ENCODE measurements at regions not wholly inside any gene's neighbourhood (a gene's known extent, or its start where the extent isn't known, plus 50 kb on each side); places are given as distances from the start of the nearest gene placed in this dataset.
"Not testable (repeated sequence)": the region's sequence is repeated elsewhere in the genome, so short reads cannot be mapped to it uniquely, and the experiment has no call there.

- H3K27ac ChIP-seq (ENCODE audit: low read depth in 1 of 2, low read length in 2 of 2) = no peak overlapping the region
- no peak for DNase-seq
- H2AFZ ChIP-seq (ENCODE audit: insufficient read depth, low read depth, low read length, poor library complexity, severe bottlenecking) = no peak overlapping the region
- H3K27ac Mint-ChIP-seq = no peak overlapping the region
- WGBS (ENCODE audit: insufficient coverage) = 89% methylated on average over 1 of the region's 4 CpGs
- H3K27me3 Mint-ChIP-seq (ENCODE audit: low read depth in 3 of 3) = peaks cover 1 to 3% (median 3%) of the 10 kb centered on the region in 3 donors
- intact Hi-C loops (cut with micrococcal nuclease) = no loop called here
- no peak overlapping the region for H3K4me3 Mint-ChIP-seq
- H3K4me2 ChIP-seq (replicated peaks; ENCODE audit: extremely low read depth, low read length, poor library complexity, severe bottlenecking) = no peak overlapping the region
- peaks cover 4 to 17% (median 13%) of the 10 kb centered on the region in 7 donors for H3K9me3 Mint-ChIP-seq
- H3K4me1 Mint-ChIP-seq = no peaks in the 10 kb centered on the region
- no peak for TF ChIP-seq CTCF (IDR thresholded peaks at IDR 0.05)
- no peaks in the 10 kb centered on the region for H3K36me3 ChIP-seq (replicated peaks in 1 of 2; ENCODE audit: control insufficient read depth in 1 of 2, insufficient read depth in 2 of 2, low read length in 2 of 2)
- H3K9me3 ChIP-seq (replicated peaks in 1 of 2; ENCODE audit: control insufficient read depth in 1 of 2, insufficient read depth in 1 of 2, low read length in 2 of 2) = peaks cover 3 to 4% of the 10 kb centered on the region in 2 donors
- no peak overlapping the region for H3K9ac ChIP-seq (ENCODE audit: insufficient read depth, low read length, poor library complexity, severe bottlenecking)
- H3K79me2 ChIP-seq (ENCODE audit: insufficient read depth, low read length) = no peaks in the 10 kb centered on the region
- no peaks in the 10 kb centered on the region for H3K36me3 Mint-ChIP-seq
- H3K4me3 ChIP-seq (replicated peaks in 1 of 3; ENCODE audit: low read depth in 2 of 3, low read length in 3 of 3) = no peak overlapping the region
- H3K27me3 ChIP-seq (ENCODE audit: control insufficient read depth in 2 of 2, insufficient read depth in 2 of 2, low read length in 2 of 2) = no peaks in the 10 kb centered on the region
- no peaks in the 10 kb centered on the region for H4K20me1 ChIP-seq (ENCODE audit: insufficient read depth, low read length)
- H3K4me1 ChIP-seq (ENCODE audit: control insufficient read depth in 1 of 2, insufficient read depth in 2 of 2, low read length in 2 of 2) = no peaks in the 10 kb centered on the region
Observed at GRCh38 chr16:13480801-13481200, 439.2 kb upstream of the ERCC4 start.

- H3K27ac Mint-ChIP-seq = no peak overlapping the region
- 96% methylated on average over 2 of the region's 3 CpGs for WGBS (ENCODE audit: insufficient coverage)
- Histone ChIP-seq H3K4me3 (replicated peaks in 1 of 3; ENCODE audit: low read depth in 2 of 3, low read length in 3 of 3) (no peak overlapping the region), H3K79me2 (ENCODE audit: insufficient read depth, low read length) (no peaks in the 10 kb centered on the region), H3K27me3 (ENCODE audit: control insufficient read depth in 2 of 2, insufficient read depth in 2 of 2, low read length in 2 of 2) (no peaks in the 10 kb centered on the region), H3K4me1 (ENCODE audit: control insufficient read depth in 1 of 2, insufficient read depth in 2 of 2, low read length in 2 of 2) (no peaks in the 10 kb centered on the region), H3K36me3 (replicated peaks in 1 of 2; ENCODE audit: control insufficient read depth in 1 of 2, insufficient read depth in 2 of 2, low read length in 2 of 2) (no peaks in the 10 kb centered on the region), H3K27ac (ENCODE audit: low read depth in 1 of 2, low read length in 2 of 2) (no peak overlapping the region), H4K20me1 (ENCODE audit: insufficient read depth, low read length) (no peaks in the 10 kb centered on the region), H3K9me3 (replicated peaks in 1 of 2; ENCODE audit: control insufficient read depth in 1 of 2, insufficient read depth in 1 of 2, low read length in 2 of 2) (peaks cover 3 to 4% of the 10 kb centered on the region in 2 donors), H3K4me2 (replicated peaks; ENCODE audit: extremely low read depth, low read length, poor library complexity, severe bottlenecking) (no peak overlapping the region), H3K9ac (ENCODE audit: insufficient read depth, low read length, poor library complexity, severe bottlenecking) (no peak overlapping the region), H2AFZ (ENCODE audit: insufficient read depth, low read depth, low read length, poor library complexity, severe bottlenecking) (no peak overlapping the region)
- no peaks in the 10 kb centered on the region for H3K4me1 Mint-ChIP-seq
- no peak for TF ChIP-seq CTCF (IDR thresholded peaks at IDR 0.05)
- H3K4me3 Mint-ChIP-seq = no peak overlapping the region
- peaks cover 1 to 3% (median 1%) of the 10 kb centered on the region in 3 donors for H3K27me3 Mint-ChIP-seq (ENCODE audit: low read depth in 3 of 3)
- no peaks in the 10 kb centered on the region for H3K36me3 Mint-ChIP-seq
- DNase-seq = no peak
- H3K9me3 Mint-ChIP-seq = peaks cover 4 to 20% (median 9%) of the 10 kb centered on the region in 7 donors
- intact Hi-C loops (cut with micrococcal nuclease) = no loop called here
Observed at GRCh38 chr16:13483121-13483520, 436.8 kb upstream of the ERCC4 start.

GRCh38 chr16:13489416-13489815 is 430.5 kb upstream of the ERCC4 start:
- intact Hi-C loops (cut with micrococcal nuclease); H3K36me3 ChIP-seq (replicated peaks in 1 of 2; ENCODE audit: control insufficient read depth in 1 of 2, insufficient read depth in 2 of 2, low read length in 2 of 2); H2AFZ ChIP-seq (ENCODE audit: insufficient read depth, low read depth, low read length, poor library complexity, severe bottlenecking); DNase-seq; H3K27me3 ChIP-seq (ENCODE audit: control insufficient read depth in 2 of 2, insufficient read depth in 2 of 2, low read length in 2 of 2); H3K27me3 Mint-ChIP-seq (ENCODE audit: low read depth in 3 of 3); H3K9ac ChIP-seq (ENCODE audit: insufficient read depth, low read length, poor library complexity, severe bottlenecking); H3K4me1 Mint-ChIP-seq; H3K79me2 ChIP-seq (ENCODE audit: insufficient read depth, low read length); H3K4me3 ChIP-seq (replicated peaks in 1 of 3; ENCODE audit: low read depth in 2 of 3, low read length in 3 of 3); H3K4me3 Mint-ChIP-seq; H3K27ac Mint-ChIP-seq; H3K36me3 Mint-ChIP-seq; H3K4me1 ChIP-seq (ENCODE audit: control insufficient read depth in 1 of 2, insufficient read depth in 2 of 2, low read length in 2 of 2); H3K27ac ChIP-seq (ENCODE audit: low read depth in 1 of 2, low read length in 2 of 2); H3K9me3 ChIP-seq (replicated peaks in 1 of 2; ENCODE audit: control insufficient read depth in 1 of 2, insufficient read depth in 1 of 2, low read length in 2 of 2); H4K20me1 ChIP-seq (ENCODE audit: insufficient read depth, low read length); H3K4me2 ChIP-seq (replicated peaks; ENCODE audit: extremely low read depth, low read length, poor library complexity, severe bottlenecking): not testable (repeated sequence)
- H3K9me3 Mint-ChIP-seq = peaks cover 2 to 12% (median 10%) of the 10 kb centered on the region in 7 donors
- WGBS (ENCODE audit: insufficient coverage) = no CpG with 5 or more reads among the region's 3 CpGs

Measured in CD14-positive monocyte (primary cell).